WTC11 (cell line): ENCODE measurements at regions not wholly inside any gene's neighbourhood (a gene's known extent, or its start where the extent isn't known, plus 50 kb on each side); places are given as distances from the start of the nearest gene placed in this dataset.
A peak's percentile ranks its signal among the peaks of the same experiment; 100 is the strongest.

Experiments
- ATAC-seq: fragments of 200-7000 bp; cut with Tn5 transposase; 2 replicates; pipeline ENCODE4 v1.10.0; 2021; ENCODE audit warnings: mild to moderate bottlenecking, moderate library complexity
- CTCF ChIA-PET: fragments of 300-600 bp; sonication (Branson Sonifier 250); formaldehyde crosslinking; loops from one replicate; lab custom pipeline; 2021; ENCODE audit warnings: antibody characterized with exemption; lab: Charles Lee
- POLR2A ChIA-PET: fragments of 350-600 bp; sonication (Branson Sonifier 250); formaldehyde crosslinking; loops from one replicate; lab custom pipeline; 2021; ENCODE audit warnings: antibody characterized with exemption; lab: Charles Lee
- DNase-seq: peaks from one replicate; pipeline ENCODE4 v3.0.0; 2021; ENCODE audit warnings: low spot score
- H3K27ac Mint-ChIP-seq: 2 replicates; pipeline ENCODE4 v1.8.0; 2021; ENCODE audit warnings: mixed read lengths
- H3K27me3 Mint-ChIP-seq: 2 replicates; pipeline ENCODE4 v1.8.0; 2021; ENCODE audit warnings: low read depth, mild to moderate bottlenecking, moderate library complexity, mixed read lengths
- H3K36me3 Mint-ChIP-seq: 2 replicates; pipeline ENCODE4 v1.8.0; 2021; ENCODE audit warnings: mixed read lengths
- H3K4me1 Mint-ChIP-seq: 2 replicates; pipeline ENCODE4 v1.8.0; 2022; ENCODE audit warnings: mixed read lengths
- H3K4me3 Mint-ChIP-seq: 2 replicates; pipeline ENCODE4 v1.8.0; 2021; ENCODE audit warnings: mild to moderate bottlenecking, moderate library complexity, mixed read lengths
- H3K9me3 Mint-ChIP-seq: 2 replicates; pipeline ENCODE4 v1.8.0; 2021; ENCODE audit warnings: mixed read lengths
- AFF4 ChIP-seq: sonication (generic); formaldehyde crosslinking; IDR thresholded peaks from 2 replicates; pipeline ENCODE4 v1.8.1; 2023; ENCODE audit warnings: mild to moderate bottlenecking, missing genetic modification reagents, borderline replicate concordance
- ATF2 ChIP-seq: sonication (generic); formaldehyde crosslinking; IDR thresholded peaks from 2 replicates; pipeline ENCODE4 v1.8.1; 2022; ENCODE audit warnings: low read depth, missing genetic modification reagents, borderline replicate concordance
- E2F1 ChIP-seq: sonication (generic); formaldehyde crosslinking; IDR thresholded peaks from 2 replicates; pipeline ENCODE4 v1.8.0; 2022; ENCODE audit warnings: mild to moderate bottlenecking, missing genetic modification reagents
- E2F5 ChIP-seq: sonication (generic); formaldehyde crosslinking; IDR thresholded peaks from 2 replicates; pipeline ENCODE4 v1.8.1; 2022; ENCODE audit warnings: mild to moderate bottlenecking, moderate library complexity, missing genetic modification reagents
- ELF4 ChIP-seq: sonication (generic); formaldehyde crosslinking; IDR thresholded peaks from 2 replicates; pipeline ENCODE4 v1.8.1; 2022; ENCODE audit warnings: low read depth, mild to moderate bottlenecking, moderate library complexity, missing genetic modification reagents
- EMX1 ChIP-seq: fragments of 250-450 bp; sonication (Bioruptor Pico); IDR thresholded peaks from 2 replicates; pipeline ENCODE4 v1.8.0; 2021; ENCODE audit warnings: mild to moderate bottlenecking
- JAZF1 ChIP-seq: fragments of 250-450 bp; sonication (Bioruptor Pico); IDR thresholded peaks from 2 replicates; pipeline ENCODE4 v1.9.0; 2021; ENCODE audit warnings: moderate library complexity, mild to moderate bottlenecking, inconsistent platforms
- PRDM15 ChIP-seq: sonication (generic); formaldehyde crosslinking; IDR thresholded peaks from 2 replicates; pipeline ENCODE4 v1.8.0; 2022; ENCODE audit warnings: missing genetic modification reagents
- SMAD3 ChIP-seq: sonication (generic); formaldehyde crosslinking; IDR thresholded peaks from 2 replicates; pipeline ENCODE4 v1.8.0; 2022; ENCODE audit warnings: missing genetic modification reagents, mild to moderate bottlenecking, borderline replicate concordance
- TEAD1 ChIP-seq: sonication (generic); formaldehyde crosslinking; IDR thresholded peaks from 2 replicates; pipeline ENCODE4 v1.8.0; 2022; ENCODE audit warnings: mild to moderate bottlenecking, missing genetic modification reagents
- ZBTB43 ChIP-seq: sonication (generic); formaldehyde crosslinking; IDR thresholded peaks from 2 replicates; pipeline ENCODE4 v1.8.1; 2023; ENCODE audit warnings: mild to moderate bottlenecking, missing genetic modification reagents
- ZNF281 ChIP-seq: sonication (generic); formaldehyde crosslinking; IDR thresholded peaks from 2 replicates; pipeline ENCODE4 v1.8.0; 2023; ENCODE audit warnings: mild to moderate bottlenecking, missing genetic modification reagents

- no peaks in the 10 kb centered on the region for H3K27me3 Mint-ChIP-seq
- POLR2A ChIA-PET = no interaction called here
- TF ChIP-seq JAZF1 (CRISPR knock-in tag) = no peak
- no peak for TF ChIP-seq ATF2 (CRISPR knock-in tag)
- no peak for TF ChIP-seq SMAD3 (CRISPR knock-in tag)
- no peak for TF ChIP-seq AFF4 (CRISPR knock-in tag)
- no peak for TF ChIP-seq E2F1 (CRISPR knock-in tag)
- TF ChIP-seq EMX1 = no peak
- H3K4me1 Mint-ChIP-seq = peaks cover 6% of the 10 kb centered on the region
- no peak for ATAC-seq
- no peak overlapping the region for H3K27ac Mint-ChIP-seq
- CTCF ChIA-PET = no interaction called here
- peaks cover 21% of the 10 kb centered on the region for H3K9me3 Mint-ChIP-seq
- H3K36me3 Mint-ChIP-seq = peaks cover 8% of the 10 kb centered on the region; the same call in 1 of the 2 replicates
- H3K4me3 Mint-ChIP-seq = no peak overlapping the region
- no peak for DNase-seq
Measured at GRCh38 chr1:218112862-218113261, 172.2 kb upstream of the RRP15 start.

GRCh38 chr1:218123968-218124367 is 161.1 kb upstream of the RRP15 start:
- no peaks in the 10 kb centered on the region for H3K36me3 Mint-ChIP-seq
- H3K4me1 Mint-ChIP-seq = peaks cover 10% of the 10 kb centered on the region
- DNase-seq (peak; percentile 61), ATAC-seq (peak; percentile 100)
- H3K4me3 Mint-ChIP-seq = no peak overlapping the region
- no peaks in the 10 kb centered on the region for H3K27me3 Mint-ChIP-seq
- ChIA-PET POLR2A (no interaction called here), CTCF (no interaction called here)
- H3K27ac Mint-ChIP-seq = no peak overlapping the region
- no peaks in the 10 kb centered on the region for H3K9me3 Mint-ChIP-seq
- no peak for TF ChIP-seq E2F5 (CRISPR knock-in tag)
- peak; percentile 63; the same call in 1 of the 2 replicates for TF ChIP-seq TEAD1 (CRISPR knock-in tag)
- no peak for TF ChIP-seq ELF4 (CRISPR knock-in tag)
- no peak for TF ChIP-seq ZNF281 (CRISPR knock-in tag)
- TF ChIP-seq ZBTB43 (CRISPR knock-in tag) = no peak
- no peak for TF ChIP-seq PRDM15 (CRISPR knock-in tag)
- TF ChIP-seq AFF4 (CRISPR knock-in tag) = no peak
